Spleen (tissue), 11 donors: ENCODE measurements at regions not wholly inside any gene's neighbourhood (a gene's known extent, or its start where the extent isn't known, plus 50 kb on each side); places are given as distances from the start of the nearest gene placed in this dataset.

Experiments used
- DNase-seq: peaks from one replicate; pipeline ENCODE4 v3.0.0-alpha.2; 2020
- H3K27ac ChIP-seq, 8 donors: fragments of 200-600 bp; sonication (generic) in 7 of 8; 1 replicate in 4 of 8; 2 replicates in 4 of 8; pipeline versions ENCODE4 v1.5.0 to v1.8.0; 2016 to 2021; ENCODE audit warnings: inconsistent platforms in 4 of 8, mild to moderate bottlenecking in 4 of 8, moderate library complexity in 1 of 8
- H3K27me3 ChIP-seq, 7 donors: fragments of 200-600 bp; sonication (generic) in 6 of 7; replicated peaks in 1 of 7; 1 replicate in 4 of 7; 2 replicates in 3 of 7; pipeline versions ENCODE4 v1.5.0 to v1.8.0; 2016 to 2021; ENCODE audit warnings: inconsistent platforms in 3 of 7, mild to moderate bottlenecking in 1 of 7
- H3K36me3 ChIP-seq, 6 donors: fragments of 200-600 bp; sonication (generic) in 5 of 6; 1 replicate in 4 of 6; 2 replicates in 2 of 6; pipeline versions ENCODE4 v1.5.0 to v1.8.0; 2016 to 2021; ENCODE audit warnings: inconsistent platforms in 2 of 6
- H3K4me1 ChIP-seq, 6 donors: fragments of 200-600 bp; sonication (generic) in 5 of 6; 1 replicate in 3 of 6; 2 replicates in 3 of 6; pipeline versions ENCODE4 v1.5.0 to v1.8.0; 2016 to 2021; ENCODE audit warnings: inconsistent platforms in 3 of 6
- H3K4me3 ChIP-seq, 8 donors: fragments of 200-600 bp; sonication (generic) in 7 of 8; 1 replicate in 4 of 8; 2 replicates in 4 of 8; pipeline versions ENCODE4 v1.5.0 to v1.8.0; 2016 to 2021; ENCODE audit warnings: inconsistent platforms in 4 of 8, mild to moderate bottlenecking in 4 of 8, moderate library complexity in 2 of 8
- H3K9me3 ChIP-seq, 8 donors: fragments of 200-600 bp; sonication (generic) in 7 of 8; 1 replicate in 4 of 8; 2 replicates in 4 of 8; pipeline versions ENCODE4 v1.5.0 to v1.8.0; 2016 to 2021; ENCODE audit warnings: inconsistent platforms in 4 of 8
- CTCF ChIP-seq, 11 experiments: fragments of 200-600 bp in 7 of 11; fragments of 450-650 bp in 4 of 11; sonication (generic) in 4 of 11; IDR thresholded peaks in 8 of 11; conservative IDR thresholded peaks in 3 of 11; 1 replicate in 7 of 11; 2 replicates in 4 of 11; pipeline versions ENCODE4 v1.4.0 to v1.8.0; 2016 to 2021; ENCODE audit warnings: antibody characterized with exemption in 11 of 11, inconsistent platforms in 4 of 11, mild to moderate bottlenecking in 1 of 11
- POLR2A ChIP-seq, 3 donors: fragments of 450-650 bp; IDR thresholded peaks; one replicate each; pipeline ENCODE4 v1.5.1; 2017; ENCODE audit warnings: antibody characterized with exemption in 3 of 3, mild to moderate bottlenecking in 1 of 3
- POLR2AphosphoS5 ChIP-seq, 3 donors: sonication (generic); formaldehyde crosslinking; IDR thresholded peaks; one replicate each; pipeline ENCODE4 v1.5.1; 2017; ENCODE audit warnings: antibody characterized with exemption in 3 of 3
- WGBS, 5 donors: extraction: QIAGEN DNeasy Blood & Tissue Kit in 3 of 5; methylation state at CpG; one replicate each; pipeline versions ENCODE4 v1.1.5 to v1.1.7; 2013 to 2018; 5-methylcytosine and 5-hydroxymethylcytosine counted together
- intact Hi-C: fragments of 100-400 bp; cut with DNase I; formaldehyde crosslinking; loops from one replicate; pipeline ENCODE4 v1.15.0; 2023; ENCODE audit warnings: low total_unique reads
- donor health status: healthy with polysubstance abuse.
- donor health status: DM: no; HTN: no; CAD: no; lungs with moderate emphysema.
- donor health status: DM: no; HTN: no; CAD: no.
- donor health status: Bipolar disorder and iron deficiency.
- donor health status: healthy.
- donor health status: DM: no; HTN: no; CAD: no.
- donor health status: DM: yes; HTN: yes; CAD: no.

GRCh38 chr7:56493196-56493595 lies 377.0 kb upstream of the NUPR2 start:
- WGBS, 5 donors, result 78 to 84% (median 79%) methylated on average over 4 of the region's 4 CpGs; no CpG with 5 or more reads in 1 of the 5 donors
- Histone ChIP-seq H3K36me3 (no peaks in the 10 kb centered on the region), H3K27me3 (no peaks in the 10 kb centered on the region), H3K4me3 (no peak overlapping the region), H3K4me1 (no peaks in the 10 kb centered on the region), H3K9me3 (peaks cover 0 to 100% (median 98%) of the 10 kb centered on the region in 8 donors), H3K27ac (no peak overlapping the region)
- DNase-seq, result no peak
- TF ChIP-seq POLR2A (IDR thresholded peaks at IDR 0.05) (no peak), CTCF (IDR thresholded peaks at IDR 0.05 in 8 of 11, conservative IDR thresholded peaks at IDR 0.05 in 3 of 11) (no peak)
- intact Hi-C loops, result no loop called here

GRCh38 chr7:56491636-56492425 lies 375.6 kb upstream of the NUPR2 start:
- TF ChIP-seq CTCF (IDR thresholded peaks at IDR 0.05 in 8 of 11, conservative IDR thresholded peaks at IDR 0.05 in 3 of 11) (no peak), POLR2AphosphoS5 (IDR thresholded peaks at IDR 0.05) (no peak), POLR2A (IDR thresholded peaks at IDR 0.05) (no peak)
- Histone ChIP-seq H3K4me3 (no peak overlapping the region), H3K4me1 (no peaks in the 10 kb centered on the region), H3K36me3 (no peaks in the 10 kb centered on the region), H3K27me3 (no peaks in the 10 kb centered on the region), H3K27ac (no peak overlapping the region), H3K9me3 (peaks cover 0 to 100% (median 98%) of the 10 kb centered on the region in 8 donors)
- 67 to 76% (median 70%) methylated on average over 8 to 9 of the region's 9 CpGs for WGBS, 5 donors
- DNase-seq, result no peak
- intact Hi-C loops, result no loop called here

- intact Hi-C loops, result no loop called here
- WGBS, 5 donors, result 60 to 75% (median 62%) methylated on average over 39 to 40 of the region's 40 CpGs
- Histone ChIP-seq H3K4me3 (no peak overlapping the region), H3K27me3 (no peaks in the 10 kb centered on the region), H3K4me1 (no peaks in the 10 kb centered on the region), H3K27ac (no peak overlapping the region), H3K9me3 (peaks cover 2 to 100% (median 99%) of the 10 kb centered on the region in 8 donors), H3K36me3 (no peaks in the 10 kb centered on the region)
- no peak for TF ChIP-seq POLR2AphosphoS5 (IDR thresholded peaks at IDR 0.05)
- TF ChIP-seq CTCF (IDR thresholded peaks at IDR 0.05 in 8 of 11, conservative IDR thresholded peaks at IDR 0.05 in 3 of 11), result no peak
- no peak for TF ChIP-seq POLR2A (IDR thresholded peaks at IDR 0.05)
- DNase-seq, result no peak
Observed at GRCh38 chr7:56483861-56484550, 367.8 kb upstream of the NUPR2 start.

- peaks cover 2 to 100% (median 99%) of the 10 kb centered on the region in 8 donors for H3K9me3 ChIP-seq
Observed at GRCh38 chr7:56483153-56483552, 366.9 kb upstream of the NUPR2 start.

More at GRCh38 chr7:56483153-56483552, 366.9 kb upstream of the NUPR2 start:
- no peaks in the 10 kb centered on the region for H3K4me1 ChIP-seq
- H3K27ac ChIP-seq, result no peak overlapping the region
- no peak overlapping the region for H3K4me3 ChIP-seq
- 57 to 71% (median 59%) methylated on average over 22 of the region's 22 CpGs for WGBS, 5 donors
- H3K36me3 ChIP-seq, result no peaks in the 10 kb centered on the region
- intact Hi-C loops, result no loop called here
- no peaks in the 10 kb centered on the region for H3K27me3 ChIP-seq
- DNase-seq, result no peak
- no peak for TF ChIP-seq CTCF (IDR thresholded peaks at IDR 0.05 in 8 of 11, conservative IDR thresholded peaks at IDR 0.05 in 3 of 11)
- no peak for TF ChIP-seq POLR2A (IDR thresholded peaks at IDR 0.05)
- TF ChIP-seq POLR2AphosphoS5 (IDR thresholded peaks at IDR 0.05), result no peak
